ENCODE measurements at regions not wholly inside any gene's neighbourhood (a gene's known extent, or its start where the extent isn't known, plus 50 kb on each side); places are given as distances from the start of the nearest gene placed in this dataset.

DNA sequence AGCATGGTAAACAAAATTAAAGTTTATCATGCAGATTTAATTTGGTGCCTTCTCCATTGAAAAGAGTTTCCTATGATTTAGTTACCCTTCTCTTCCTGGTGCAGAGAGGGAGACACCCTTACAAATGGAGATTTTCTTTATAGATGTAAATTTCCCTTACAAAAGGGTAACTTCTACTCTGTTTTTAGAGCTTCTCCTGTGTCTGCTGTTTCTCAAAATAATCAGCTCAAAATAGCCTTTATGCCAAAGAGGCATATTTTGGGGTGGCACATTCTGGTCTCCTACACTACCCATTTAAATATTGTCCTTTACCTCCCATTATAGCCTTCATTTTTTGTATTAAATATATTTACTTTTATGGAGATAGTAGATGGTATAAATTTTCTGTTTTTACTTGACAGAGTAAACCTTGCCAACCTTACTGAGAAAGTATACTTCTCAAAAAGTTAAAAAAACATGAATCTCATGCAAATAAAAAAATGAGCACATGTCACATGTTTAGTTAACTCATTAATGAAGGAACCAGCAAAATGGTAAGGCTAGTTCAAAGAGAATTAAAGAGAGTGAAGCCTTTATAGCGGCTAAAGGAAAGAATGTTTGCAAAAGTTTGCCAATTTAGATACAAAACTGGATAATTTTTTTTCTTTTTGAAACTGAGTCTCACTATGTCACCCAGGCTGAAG, 83.3 kb upstream of the MSH6 start:
- TF ChIP-seq GATA2 (IDR thresholded peaks at IDR 0.05; ENCODE audit: low read depth, low read length): no peak
- no peak for TF ChIP-seq GATA3 (IDR thresholded peaks at IDR 0.05; ENCODE audit: low read depth, low read length)

All from SH-SY5Y (cell line).